ENCODE measurements at regions not wholly inside any gene's neighbourhood (a gene's known extent, or its start where the extent isn't known, plus 50 kb on each side); places are given as distances from the start of the nearest gene placed in this dataset.

GRCh38 chrX:4193500-4194155 is 480.2 kb upstream of the PRKX start:
- no peak overlapping the region for H3K27ac Mint-ChIP-seq
- no peaks in the 10 kb centered on the region for H3K4me1 Mint-ChIP-seq
- no peaks in the 10 kb centered on the region; the same call in 2 of the 3 replicates for H3K9me3 Mint-ChIP-seq
- no peak for TF ChIP-seq ZNF331 (CRISPR knock-in tag; IDR thresholded peaks at IDR 0.05; ENCODE audit: low read depth)
- TF ChIP-seq NANOG (IDR thresholded peaks at IDR 0.05; ENCODE audit: borderline replicate concordance) = no peak
- no peak for TF ChIP-seq CREB1 (CRISPR knock-in tag; IDR thresholded peaks at IDR 0.05; ENCODE audit: low read depth)
- no peak for TF ChIP-seq STAT1 (IDR thresholded peaks at IDR 0.05; ENCODE audit: unreplicated experiment)
- no peak for TF ChIP-seq JUNB (IDR thresholded peaks at IDR 0.05; ENCODE audit: unreplicated experiment)
- no peak for TF ChIP-seq EZH2phosphoT487 (IDR thresholded peaks at IDR 0.05; ENCODE audit: unreplicated experiment)
- TF ChIP-seq, protein P1, sequence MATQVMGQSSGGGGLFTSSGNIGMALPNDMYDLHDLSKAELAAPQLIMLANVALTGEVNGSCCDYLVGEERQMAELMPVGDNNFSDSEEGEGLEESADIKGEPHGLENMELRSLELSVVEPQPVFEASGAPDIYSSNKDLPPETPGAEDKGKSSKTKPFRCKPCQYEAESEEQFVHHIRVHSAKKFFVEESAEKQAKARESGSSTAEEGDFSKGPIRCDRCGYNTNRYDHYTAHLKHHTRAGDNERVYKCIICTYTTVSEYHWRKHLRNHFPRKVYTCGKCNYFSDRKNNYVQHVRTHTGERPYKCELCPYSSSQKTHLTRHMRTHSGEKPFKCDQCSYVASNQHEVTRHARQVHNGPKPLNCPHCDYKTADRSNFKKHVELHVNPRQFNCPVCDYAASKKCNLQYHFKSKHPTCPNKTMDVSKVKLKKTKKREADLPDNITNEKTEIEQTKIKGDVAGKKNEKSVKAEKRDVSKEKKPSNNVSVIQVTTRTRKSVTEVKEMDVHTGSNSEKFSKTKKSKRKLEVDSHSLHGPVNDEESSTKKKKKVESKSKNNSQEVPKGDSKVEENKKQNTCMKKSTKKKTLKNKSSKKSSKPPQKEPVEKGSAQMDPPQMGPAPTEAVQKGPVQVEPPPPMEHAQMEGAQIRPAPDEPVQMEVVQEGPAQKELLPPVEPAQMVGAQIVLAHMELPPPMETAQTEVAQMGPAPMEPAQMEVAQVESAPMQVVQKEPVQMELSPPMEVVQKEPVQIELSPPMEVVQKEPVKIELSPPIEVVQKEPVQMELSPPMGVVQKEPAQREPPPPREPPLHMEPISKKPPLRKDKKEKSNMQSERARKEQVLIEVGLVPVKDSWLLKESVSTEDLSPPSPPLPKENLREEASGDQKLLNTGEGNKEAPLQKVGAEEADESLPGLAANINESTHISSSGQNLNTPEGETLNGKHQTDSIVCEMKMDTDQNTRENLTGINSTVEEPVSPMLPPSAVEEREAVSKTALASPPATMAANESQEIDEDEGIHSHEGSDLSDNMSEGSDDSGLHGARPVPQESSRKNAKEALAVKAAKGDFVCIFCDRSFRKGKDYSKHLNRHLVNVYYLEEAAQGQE (IDR thresholded peaks at IDR 0.05; ENCODE audit: unreplicated experiment) = no peak
- TF ChIP-seq ZNF114 (CRISPR knock-in tag; IDR thresholded peaks at IDR 0.05) = no peak
- Histone ChIP-seq H3K27me3 (ENCODE audit: insufficient read depth) (no peaks in the 10 kb centered on the region), H3K4me2 (no peak overlapping the region), H3K4me1 (ENCODE audit: insufficient read depth) (no peaks in the 10 kb centered on the region), H2AFZ (no peak overlapping the region), H3K36me3 (ENCODE audit: insufficient read depth) (no peaks in the 10 kb centered on the region), H3K9me2 (ENCODE audit: insufficient read depth) (no peaks in the 10 kb centered on the region), H3K4me3 (no peak overlapping the region), H3K27ac (ENCODE audit: low read depth) (no peak overlapping the region), H4K20me1 (replicated peaks; ENCODE audit: insufficient read depth) (no peaks in the 10 kb centered on the region), H3F3A (replicated peaks; ENCODE audit: low read depth) (no peaks in the 10 kb centered on the region), H3K79me2 (replicated peaks; ENCODE audit: insufficient read depth) (no peaks in the 10 kb centered on the region)
- DNase-seq (ENCODE audit: low spot score) (no peak), ATAC-seq (no peak)
- no peaks in the 10 kb centered on the region for H3K36me3 Mint-ChIP-seq (ENCODE audit: low read depth)
- H3K4me3 Mint-ChIP-seq = no peak overlapping the region
- H3K27me3 Mint-ChIP-seq (ENCODE audit: insufficient read depth, low read depth, poor library complexity) = no peaks in the 10 kb centered on the region

GRCh38 chrX:4186331-4186730 is 472.9 kb upstream of the PRKX start:
- ATAC-seq = no peak
- no peaks in the 10 kb centered on the region for H3K4me1 ChIP-seq (ENCODE audit: insufficient read depth)
- H3K4me3 ChIP-seq = no peak overlapping the region
- H3K36me3 ChIP-seq (ENCODE audit: insufficient read depth) = no peaks in the 10 kb centered on the region
- Mint-ChIP-seq H3K4me3 (no peak overlapping the region), H3K27ac (no peak overlapping the region), H3K4me1 (peaks cover 12% of the 10 kb centered on the region; the same call in 2 of the 3 replicates), H3K9me3 (peaks cover 9% of the 10 kb centered on the region; the same call in 2 of the 3 replicates), H3K27me3 (ENCODE audit: insufficient read depth, low read depth, poor library complexity) (no peaks in the 10 kb centered on the region), H3K36me3 (ENCODE audit: low read depth) (peaks cover 12% of the 10 kb centered on the region; the same call in 2 of the 3 replicates)
- no peaks in the 10 kb centered on the region for H3K79me2 ChIP-seq (replicated peaks; ENCODE audit: insufficient read depth)
- H3K4me2 ChIP-seq = no peak overlapping the region
- H3K9me2 ChIP-seq (ENCODE audit: insufficient read depth) = no peaks in the 10 kb centered on the region
- DNase-seq (ENCODE audit: low spot score) = no peak
- no peaks in the 10 kb centered on the region for H4K20me1 ChIP-seq (replicated peaks; ENCODE audit: insufficient read depth)
- no peak overlapping the region for H3K27ac ChIP-seq (ENCODE audit: low read depth)
- no peaks in the 10 kb centered on the region for H3K27me3 ChIP-seq (ENCODE audit: insufficient read depth)
- 0 out of 2 replicates have a peak overlapping the region, but pooled peaks have one; percentile 12 for H2AFZ ChIP-seq
- H3F3A ChIP-seq (replicated peaks; ENCODE audit: low read depth) = no peaks in the 10 kb centered on the region
- no peak for TF ChIP-seq CREB1 (CRISPR knock-in tag; IDR thresholded peaks at IDR 0.05; ENCODE audit: low read depth)
- no peak for TF ChIP-seq ZNF331 (CRISPR knock-in tag; IDR thresholded peaks at IDR 0.05; ENCODE audit: low read depth)
- TF ChIP-seq ETS1 (IDR thresholded peaks at IDR 0.05) = no peak
- TF ChIP-seq STAT1 (IDR thresholded peaks at IDR 0.05; ENCODE audit: unreplicated experiment) = no peak
- TF ChIP-seq POLR2AphosphoS5 (IDR thresholded peaks at IDR 0.05; ENCODE audit: low read depth) = no peak
- TF ChIP-seq, protein P1 (IDR thresholded peaks at IDR 0.05; ENCODE audit: unreplicated experiment) = no peak
- TF ChIP-seq CTCF (conservative IDR thresholded peaks at IDR 0.05; ENCODE audit: low read depth in 2 of 2) = no peak
- TF ChIP-seq EZH2 (IDR thresholded peaks at IDR 0.05; ENCODE audit: low read depth, unreplicated experiment) = no peak
- no peak for TF ChIP-seq JUNB (IDR thresholded peaks at IDR 0.05; ENCODE audit: unreplicated experiment)
- TF ChIP-seq EZH2phosphoT487 (IDR thresholded peaks at IDR 0.05; ENCODE audit: unreplicated experiment) = no peak
